Ishikawa (cell line): ENCODE measurements at regions not wholly inside any gene's neighbourhood (a gene's known extent, or its start where the extent isn't known, plus 50 kb on each side); places are given as distances from the start of the nearest gene placed in this dataset.

ENCODE experiments used
- CEBPB ChIP-seq: IDR thresholded peaks from 2 replicates; pipeline ENCODE4 v1.6.1; 2012
- CREB1 ChIP-seq: IDR thresholded peaks from 2 replicates; pipeline ENCODE4 v1.6.1; 2012; ENCODE audit warnings: low read depth
- EGR1 ChIP-seq: IDR thresholded peaks from 2 replicates; pipeline ENCODE4 v1.6.1; 2012
- EP300 ChIP-seq: IDR thresholded peaks from 2 replicates; pipeline ENCODE4 v1.6.1; 2012; ENCODE audit warnings: borderline replicate concordance
- FOXM1 ChIP-seq: IDR thresholded peaks from 2 replicates; pipeline ENCODE4 v1.6.1; 2012; ENCODE audit warnings: low read depth, borderline replicate concordance
- NFIC ChIP-seq: IDR thresholded peaks from 2 replicates; pipeline ENCODE4 v1.6.1; 2012
- RAD21 ChIP-seq: IDR thresholded peaks from 2 replicates; pipeline ENCODE4 v1.6.1; 2012; ENCODE audit warnings: low read depth
- TAF1 ChIP-seq: IDR thresholded peaks from 2 replicates; pipeline ENCODE4 v1.6.1; 2012; ENCODE audit warnings: low read depth, mild to moderate bottlenecking
- TCF12 ChIP-seq: IDR thresholded peaks from 2 replicates; pipeline ENCODE4 v1.6.1; 2012; ENCODE audit warnings: low read depth
- TEAD4 ChIP-seq: IDR thresholded peaks from 2 replicates; pipeline ENCODE4 v1.6.1; 2012
- YY1 ChIP-seq: IDR thresholded peaks from 2 replicates; pipeline ENCODE4 v1.6.1; 2012; ENCODE audit warnings: low read depth
- ZBTB7A ChIP-seq: IDR thresholded peaks from 2 replicates; pipeline ENCODE4 v1.6.1; 2012; ENCODE audit warnings: low read depth
- TF ChIP-seq, protein P1 (sequence below): IDR thresholded peaks from 2 replicates; pipeline ENCODE4 v1.6.1; 2012
- TF ChIP-seq, protein P2 (sequence below): IDR thresholded peaks from 2 replicates; pipeline ENCODE4 v1.6.1; 2012
- TF ChIP-seq, protein P3 (sequence below): IDR thresholded peaks from 2 replicates; pipeline ENCODE4 v1.6.1; 2012; ENCODE audit warnings: low read depth, mild to moderate bottlenecking

DNA sequence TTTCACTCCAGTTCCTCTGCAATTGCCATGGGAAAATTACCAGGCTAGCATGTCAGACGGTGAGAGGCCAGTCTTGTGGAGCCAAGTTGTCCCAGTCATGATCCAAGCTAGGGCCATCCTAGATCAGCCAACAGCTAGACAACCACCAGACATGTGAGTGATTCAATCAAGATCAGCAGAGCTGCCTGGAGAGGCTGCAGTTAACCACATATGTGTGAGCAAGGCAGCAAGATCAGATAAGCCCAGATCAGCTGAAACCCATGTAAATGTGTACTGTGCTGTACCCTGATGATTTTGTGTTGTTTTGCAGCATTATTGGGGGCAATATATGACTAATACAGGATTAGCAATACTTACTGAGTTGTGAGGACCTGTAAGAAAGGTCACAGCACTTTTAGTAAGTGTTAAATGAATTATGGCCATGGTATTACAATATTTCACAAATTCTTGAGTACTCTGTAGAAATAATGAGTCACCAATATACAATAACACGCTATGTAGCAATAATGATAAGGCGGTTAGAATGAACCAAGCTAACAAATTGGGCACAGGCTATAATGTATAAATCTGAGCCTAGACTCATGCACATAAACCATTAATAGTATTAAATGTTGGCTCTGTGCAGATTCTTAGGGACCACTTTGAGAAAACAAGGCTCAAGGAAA, 91.4 kb downstream of the SUDS3 start:
- TF ChIP-seq RAD21 (no peak), FOXM1 (no peak), TEAD4 (no peak), TCF12 (no peak), YY1 (no peak)

DNA sequence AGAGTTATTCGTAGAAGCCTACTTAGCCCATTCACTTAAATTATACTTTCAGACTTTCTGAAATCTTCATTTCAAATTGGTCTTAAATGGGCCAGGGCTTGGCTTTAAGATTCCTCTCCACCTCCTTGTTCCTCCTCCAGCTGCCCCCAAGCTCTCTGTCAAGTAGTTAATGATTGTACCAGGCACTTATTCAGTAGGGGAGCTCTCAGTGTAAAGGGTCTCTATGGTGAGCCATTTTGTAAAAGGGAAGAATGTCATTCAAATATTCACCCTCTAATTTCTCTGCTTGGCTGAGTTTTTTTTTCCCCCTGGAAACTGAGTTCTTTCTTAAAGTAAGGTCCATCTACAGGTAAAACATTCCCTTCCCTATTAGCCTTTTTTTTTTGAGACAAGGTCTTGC, 96.6 kb downstream of the SUDS3 start:
- TF ChIP-seq CEBPB: no peak
- no peak for TF ChIP-seq RAD21
- TF ChIP-seq, protein P1, sequence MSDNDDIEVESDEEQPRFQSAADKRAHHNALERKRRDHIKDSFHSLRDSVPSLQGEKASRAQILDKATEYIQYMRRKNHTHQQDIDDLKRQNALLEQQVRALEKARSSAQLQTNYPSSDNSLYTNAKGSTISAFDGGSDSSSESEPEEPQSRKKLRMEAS: no peak
- TF ChIP-seq EGR1: no peak
- no peak for TF ChIP-seq ZBTB7A
- no peak for TF ChIP-seq EP300
- no peak for TF ChIP-seq YY1
- TF ChIP-seq TEAD4: no peak
- no peak for TF ChIP-seq NFIC
- no peak for TF ChIP-seq CREB1
- TF ChIP-seq FOXM1: no peak
- no peak for TF ChIP-seq TAF1
- TF ChIP-seq, protein P2, sequence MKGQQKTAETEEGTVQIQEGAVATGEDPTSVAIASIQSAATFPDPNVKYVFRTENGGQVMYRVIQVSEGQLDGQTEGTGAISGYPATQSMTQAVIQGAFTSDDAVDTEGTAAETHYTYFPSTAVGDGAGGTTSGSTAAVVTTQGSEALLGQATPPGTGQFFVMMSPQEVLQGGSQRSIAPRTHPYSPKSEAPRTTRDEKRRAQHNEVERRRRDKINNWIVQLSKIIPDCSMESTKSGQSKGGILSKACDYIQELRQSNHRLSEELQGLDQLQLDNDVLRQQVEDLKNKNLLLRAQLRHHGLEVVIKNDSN: no peak
- TF ChIP-seq, protein P3, sequence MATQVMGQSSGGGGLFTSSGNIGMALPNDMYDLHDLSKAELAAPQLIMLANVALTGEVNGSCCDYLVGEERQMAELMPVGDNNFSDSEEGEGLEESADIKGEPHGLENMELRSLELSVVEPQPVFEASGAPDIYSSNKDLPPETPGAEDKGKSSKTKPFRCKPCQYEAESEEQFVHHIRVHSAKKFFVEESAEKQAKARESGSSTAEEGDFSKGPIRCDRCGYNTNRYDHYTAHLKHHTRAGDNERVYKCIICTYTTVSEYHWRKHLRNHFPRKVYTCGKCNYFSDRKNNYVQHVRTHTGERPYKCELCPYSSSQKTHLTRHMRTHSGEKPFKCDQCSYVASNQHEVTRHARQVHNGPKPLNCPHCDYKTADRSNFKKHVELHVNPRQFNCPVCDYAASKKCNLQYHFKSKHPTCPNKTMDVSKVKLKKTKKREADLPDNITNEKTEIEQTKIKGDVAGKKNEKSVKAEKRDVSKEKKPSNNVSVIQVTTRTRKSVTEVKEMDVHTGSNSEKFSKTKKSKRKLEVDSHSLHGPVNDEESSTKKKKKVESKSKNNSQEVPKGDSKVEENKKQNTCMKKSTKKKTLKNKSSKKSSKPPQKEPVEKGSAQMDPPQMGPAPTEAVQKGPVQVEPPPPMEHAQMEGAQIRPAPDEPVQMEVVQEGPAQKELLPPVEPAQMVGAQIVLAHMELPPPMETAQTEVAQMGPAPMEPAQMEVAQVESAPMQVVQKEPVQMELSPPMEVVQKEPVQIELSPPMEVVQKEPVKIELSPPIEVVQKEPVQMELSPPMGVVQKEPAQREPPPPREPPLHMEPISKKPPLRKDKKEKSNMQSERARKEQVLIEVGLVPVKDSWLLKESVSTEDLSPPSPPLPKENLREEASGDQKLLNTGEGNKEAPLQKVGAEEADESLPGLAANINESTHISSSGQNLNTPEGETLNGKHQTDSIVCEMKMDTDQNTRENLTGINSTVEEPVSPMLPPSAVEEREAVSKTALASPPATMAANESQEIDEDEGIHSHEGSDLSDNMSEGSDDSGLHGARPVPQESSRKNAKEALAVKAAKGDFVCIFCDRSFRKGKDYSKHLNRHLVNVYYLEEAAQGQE: no peak
- TF ChIP-seq TCF12: no peak

DNA sequence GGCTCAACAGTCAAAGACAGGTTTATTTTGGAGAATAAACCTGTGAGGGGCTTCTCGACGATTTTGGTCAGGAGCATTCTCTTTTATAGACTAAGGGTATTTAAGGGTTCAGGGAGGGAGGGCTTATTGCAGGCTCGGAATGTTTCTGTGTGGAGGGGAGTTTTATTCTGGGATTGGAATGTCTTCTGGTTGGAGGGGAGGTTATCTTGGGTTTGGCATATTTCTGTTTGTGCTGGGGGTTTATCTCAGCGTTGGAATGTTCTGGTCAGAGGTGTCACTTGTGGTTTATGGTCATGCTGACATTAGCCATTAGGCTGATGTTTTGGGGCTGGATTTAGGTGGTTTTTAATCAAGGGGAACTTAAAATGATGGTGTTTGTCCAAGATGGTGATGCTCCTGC, 103.9 kb downstream of the SUDS3 start:
- TF ChIP-seq RAD21: no peak
- no peak for TF ChIP-seq CEBPB
- TF ChIP-seq, protein P3: no peak
- no peak for TF ChIP-seq TEAD4

DNA sequence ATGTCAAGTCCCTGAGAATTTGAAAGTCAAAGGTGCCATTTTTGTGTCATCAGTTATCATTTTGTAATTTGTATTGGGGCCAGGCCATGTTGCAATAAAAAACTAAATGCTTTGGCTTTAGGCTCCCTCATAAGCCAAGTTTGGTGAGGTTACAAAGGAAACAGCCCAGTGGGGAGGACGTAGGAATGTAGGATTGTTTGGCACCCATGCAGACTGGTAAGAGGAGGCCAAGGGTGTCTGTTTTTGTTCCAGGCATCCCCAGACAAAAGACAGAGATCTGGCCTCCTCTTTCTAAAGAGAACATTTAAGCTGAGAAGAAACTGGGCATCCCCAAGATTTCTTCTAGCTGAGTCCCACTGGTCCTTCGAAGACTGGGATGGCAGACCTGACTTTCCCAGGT, 111.7 kb downstream of the SUDS3 start:
- TF ChIP-seq TAF1: no peak
- no peak for TF ChIP-seq TCF12
- TF ChIP-seq EGR1: no peak
- TF ChIP-seq CEBPB: no peak
- TF ChIP-seq NFIC: no peak
- no peak for TF ChIP-seq ZBTB7A
- TF ChIP-seq, protein P3: no peak
- no peak for TF ChIP-seq RAD21

DNA sequence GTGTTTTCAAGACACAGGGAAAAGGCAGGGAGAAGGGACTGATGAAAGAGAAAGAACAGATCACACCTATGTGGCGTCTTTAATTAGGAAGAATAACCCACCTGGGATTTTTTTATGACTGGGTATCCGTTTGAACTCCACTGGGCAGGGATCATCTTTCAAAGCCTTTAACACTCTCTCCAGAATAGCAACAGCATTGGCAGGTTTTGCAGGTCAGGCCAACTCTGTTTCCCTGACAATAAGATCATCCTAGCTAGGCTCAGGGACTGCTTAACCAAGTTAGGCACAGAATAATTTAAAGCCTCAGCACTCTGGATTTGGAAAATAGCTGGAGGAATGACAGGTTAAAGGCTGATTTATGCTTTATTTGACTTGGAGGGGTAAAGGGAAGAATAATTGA, 117.6 kb downstream of the SUDS3 start:
- TF ChIP-seq TAF1: no peak
- TF ChIP-seq YY1: no peak
- TF ChIP-seq NFIC: no peak
- TF ChIP-seq, protein P3: no peak
- no peak for TF ChIP-seq EP300
- TF ChIP-seq TCF12: no peak
- no peak for TF ChIP-seq ZBTB7A
- no peak for TF ChIP-seq CEBPB
- TF ChIP-seq, protein P1: no peak
